HG03575 (cell line): ENCODE measurements at regions not wholly inside any gene's neighbourhood (a gene's known extent, or its start where the extent isn't known, plus 50 kb on each side); places are given as distances from the start of the nearest gene placed in this dataset.
"Not testable (repeated sequence)": the region's sequence is repeated elsewhere in the genome, so short reads cannot be mapped to it uniquely, and the experiment has no call there.

Experiments
- ATAC-seq: cut with Tn5 transposase; IDR thresholded peaks from one replicate; pipeline ENCODE4 v1.9.1; 2021; ENCODE audit not compliant: unreplicated experiment, insufficient number of reproducible peaks, low FRiP score; ENCODE audit errors: extremely low read depth

DNA sequence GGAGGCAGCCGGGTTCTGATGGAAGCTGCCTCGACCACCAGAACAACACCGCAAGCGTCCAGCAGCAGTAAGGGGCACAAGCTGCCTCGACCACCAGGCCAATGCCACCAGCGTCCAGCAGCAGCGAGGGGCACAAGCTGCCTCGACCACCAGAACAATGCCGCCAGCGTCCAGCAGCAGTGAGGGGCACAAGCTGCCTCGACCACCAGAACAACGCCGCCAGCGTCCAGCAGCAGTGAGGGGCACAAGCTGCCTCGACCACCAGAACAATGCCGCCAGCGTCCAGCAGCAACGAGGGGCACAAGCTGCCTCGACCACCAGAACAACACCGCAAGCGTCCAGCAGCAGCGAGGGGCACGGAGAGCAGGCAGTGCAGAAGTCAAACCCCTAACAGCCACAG is 94.9 kb downstream of the TMEM18 start:
- not testable (repeated sequence) for ATAC-seq

GRCh38 chr2:579961-580360 is 97.2 kb downstream of the TMEM18 start:
- ATAC-seq, result no peak

GRCh38 chr2:579351-579886 is 97.8 kb downstream of the TMEM18 start:
- no peak for ATAC-seq

DNA sequence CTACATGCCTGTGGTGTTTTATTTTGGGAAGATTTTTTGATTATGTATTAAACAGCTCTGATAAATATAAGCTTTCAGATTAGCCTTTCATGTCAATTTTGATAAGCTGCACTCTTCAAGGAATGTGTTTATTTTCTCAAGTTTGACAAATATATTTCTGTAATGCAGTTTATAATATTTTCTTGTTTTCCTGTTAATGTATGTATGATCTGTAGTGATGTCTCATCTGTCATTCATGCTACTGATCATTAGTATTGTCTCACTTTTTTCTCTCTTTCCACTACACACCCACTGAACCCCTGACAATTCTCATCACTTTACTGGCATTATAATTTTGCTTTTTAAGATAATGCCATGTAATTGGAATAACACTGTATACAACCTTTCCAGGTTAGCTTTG is 100.9 kb downstream of the TMEM18 start:
- ATAC-seq, result no peak

DNA sequence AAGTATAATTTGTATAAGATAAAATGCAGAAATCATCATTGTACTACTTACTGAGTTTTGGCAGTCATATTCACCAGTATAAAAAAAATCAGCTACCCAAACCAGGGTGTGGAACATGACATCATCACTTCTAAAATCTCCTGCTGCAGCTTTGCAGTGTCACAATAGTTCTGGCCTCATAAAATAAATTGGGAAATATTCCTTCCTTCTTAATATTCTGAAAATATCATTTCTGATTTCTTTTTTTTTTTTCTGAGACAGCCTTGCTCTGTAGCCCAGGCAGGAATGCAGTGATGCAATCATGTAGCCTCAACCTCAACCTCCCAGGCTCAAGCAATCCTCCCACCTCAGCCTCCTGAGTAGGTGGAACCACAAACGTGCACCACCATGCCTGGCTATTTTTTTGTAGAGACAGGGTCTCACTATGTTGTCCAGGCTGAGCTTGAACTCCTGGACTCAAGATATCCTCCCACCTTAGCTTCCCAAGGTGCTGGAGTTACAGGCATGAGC is 101.4 kb downstream of the TMEM18 start:
- no peak for ATAC-seq

DNA sequence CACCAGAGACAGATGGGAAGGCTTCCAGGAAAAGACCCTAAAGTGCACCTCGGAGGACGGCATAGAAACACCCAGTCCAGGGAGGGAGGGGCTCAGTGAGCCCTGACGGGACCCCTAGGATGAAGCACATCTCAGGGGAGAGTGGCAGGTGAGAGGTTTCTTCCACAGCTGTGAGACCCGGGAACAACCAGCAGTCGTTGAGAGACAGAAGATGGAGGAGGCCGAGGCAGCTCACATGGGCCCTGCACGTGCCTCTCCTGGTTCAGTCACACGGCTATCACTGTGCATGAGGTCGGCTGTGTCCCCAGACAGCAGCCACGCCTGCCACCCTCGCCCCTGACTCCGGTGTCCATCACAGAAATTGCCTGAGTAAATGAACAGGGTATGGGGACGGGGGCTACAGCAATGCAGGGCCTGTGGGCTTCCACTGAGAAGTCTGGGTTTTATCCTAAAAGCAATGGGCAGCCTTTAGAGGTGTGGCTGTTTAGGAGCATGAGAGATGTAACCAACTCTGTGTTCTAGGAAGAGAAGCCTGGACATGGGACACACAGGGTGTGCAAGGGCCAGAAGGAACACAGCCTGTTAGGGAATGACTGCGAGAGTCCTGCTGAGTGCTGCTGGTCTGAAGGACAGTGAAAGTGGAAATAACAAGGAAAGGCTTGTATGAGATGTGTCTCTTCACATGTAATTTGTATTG is 102.0 kb downstream of the TMEM18 start:
- ATAC-seq, result no peak

GRCh38 chr2:573805-574392 is 103.3 kb downstream of the TMEM18 start:
- no peak for ATAC-seq

GRCh38 chr2:573025-573424 is 104.2 kb downstream of the TMEM18 start:
- no peak for ATAC-seq

DNA sequence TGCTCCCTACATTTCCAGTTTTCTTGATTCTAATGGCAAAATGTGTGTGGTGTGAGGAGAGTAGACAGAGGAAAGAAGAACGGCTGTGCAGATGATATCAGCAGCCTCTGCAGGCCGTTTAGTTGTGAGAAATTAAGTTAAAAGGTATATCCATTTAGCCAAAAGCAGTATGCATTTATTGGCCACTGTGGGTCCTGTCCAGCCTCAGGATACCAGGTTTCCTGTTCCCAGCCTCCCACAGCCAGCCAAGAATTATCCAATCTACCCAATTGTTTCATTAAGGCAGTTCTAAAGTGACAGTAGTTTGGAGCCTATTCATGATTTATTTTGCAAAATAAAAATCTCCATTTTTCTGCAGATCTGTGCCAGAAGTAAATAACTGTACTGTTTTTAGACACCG is 107.5 kb downstream of the TMEM18 start:
- ATAC-seq, result no peak

DNA sequence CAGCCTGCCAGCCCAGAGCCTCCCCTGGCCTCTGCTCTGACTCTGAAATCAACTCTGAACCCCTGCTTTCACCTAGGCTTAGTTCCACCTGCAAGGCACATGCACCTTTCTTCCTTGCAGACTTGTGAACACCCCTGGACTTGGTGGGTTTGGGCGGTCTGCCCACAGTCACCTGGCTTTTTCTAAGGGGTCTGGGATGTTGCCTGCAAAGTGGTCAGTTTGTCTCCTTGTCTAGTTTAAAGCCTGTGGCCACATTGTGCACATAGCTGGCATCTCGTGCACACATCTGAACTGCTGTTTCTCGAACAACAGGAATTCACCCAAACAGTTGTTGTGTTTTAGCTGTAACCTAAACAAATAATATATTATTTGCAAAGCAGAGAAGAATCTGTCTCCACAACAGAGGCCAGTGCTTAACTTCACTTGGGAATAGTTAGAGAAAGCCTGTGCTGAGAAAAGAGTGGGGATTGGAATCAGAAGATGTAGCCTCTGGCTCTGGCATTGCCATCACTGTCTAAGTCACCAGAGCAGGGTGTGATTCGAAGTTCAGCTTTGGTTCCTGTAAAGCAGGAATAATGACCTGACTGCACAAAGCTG is 108.5 kb downstream of the TMEM18 start:
- ATAC-seq, result no peak

- ATAC-seq, result no peak
Observed at GRCh38 chr2:567865-568638, 109.2 kb downstream of the TMEM18 start.

DNA sequence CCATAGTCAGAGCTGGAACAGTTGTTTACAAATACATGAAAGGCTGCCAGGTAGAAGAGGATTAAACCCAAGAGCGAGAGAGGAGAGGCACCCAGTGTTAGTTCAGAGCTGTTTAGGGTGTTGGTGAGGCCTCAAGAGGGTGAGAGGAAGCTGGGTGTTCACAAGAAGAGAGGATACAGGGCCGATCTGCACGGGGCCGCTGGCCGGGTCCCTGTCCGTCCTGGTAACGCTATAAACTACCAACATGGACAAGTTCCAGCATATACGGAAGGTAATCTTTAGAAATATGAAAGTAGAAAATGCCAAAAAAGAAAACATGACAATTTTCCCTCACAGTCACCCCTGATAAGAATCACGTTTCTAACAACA is 109.7 kb downstream of the TMEM18 start:
- ATAC-seq, result no peak

- ATAC-seq, result no peak
Observed at GRCh38 chr2:566379-567313, 110.6 kb downstream of the TMEM18 start.

GRCh38 chr2:564471-565181 is 112.6 kb downstream of the TMEM18 start:
- no peak for ATAC-seq

- ATAC-seq, result no peak
Observed at GRCh38 chr2:563512-563911, 113.7 kb downstream of the TMEM18 start.

- ATAC-seq, result no peak
Observed at GRCh38 chr2:562391-563364, 114.5 kb downstream of the TMEM18 start.

GRCh38 chr2:558879-559278 is 118.3 kb downstream of the TMEM18 start:
- ATAC-seq, result no peak
